Skeletal muscle tissue (tissue), 3 donors: ENCODE measurements at regions not wholly inside any gene's neighbourhood (a gene's known extent, or its start where the extent isn't known, plus 50 kb on each side); places are given as distances from the start of the nearest gene placed in this dataset.
"Not testable (repeated sequence)": the region's sequence is repeated elsewhere in the genome, so short reads cannot be mapped to it uniquely, and the experiment has no call there.

Source experiments
- H3K27ac ChIP-seq: one replicate; pipeline ENCODE4 v1.7.0; 2013; ENCODE audit warnings: mild to moderate bottlenecking, low read depth, low read length, inconsistent platforms
- H3K27me3 ChIP-seq, 3 donors: one replicate each; pipeline ENCODE4 v1.7.0; 2013; ENCODE audit warnings: low read length in 3 of 3; ENCODE audit not compliant: control insufficient read depth in 3 of 3, insufficient read depth in 3 of 3
- H3K36me3 ChIP-seq, 3 donors: one replicate each; pipeline ENCODE4 v1.7.0; 2013; ENCODE audit warnings: low read length in 3 of 3; ENCODE audit not compliant: control insufficient read depth in 3 of 3, insufficient read depth in 3 of 3
- H3K4me1 ChIP-seq, 3 donors: one replicate each; pipeline ENCODE4 v1.7.0; 2013; ENCODE audit warnings: low read length in 3 of 3, mild to moderate bottlenecking in 3 of 3; ENCODE audit not compliant: control insufficient read depth in 3 of 3, insufficient read depth in 3 of 3
- H3K4me3 ChIP-seq, 3 donors: one replicate each; pipeline ENCODE4 v1.7.0; 2013; ENCODE audit warnings: low read length in 3 of 3
- H3K9ac ChIP-seq, 3 donors: one replicate each; pipeline ENCODE4 v1.7.0; 2013; ENCODE audit warnings: low read length in 3 of 3, mild to moderate bottlenecking in 3 of 3, moderate library complexity in 2 of 3, low read depth in 1 of 3
- H3K9me3 ChIP-seq, 3 donors: one replicate each; pipeline ENCODE4 v1.7.0; 2013; ENCODE audit warnings: low read length in 3 of 3; ENCODE audit not compliant: control insufficient read depth in 3 of 3
- donor health status: Osteomylitis.

- Histone ChIP-seq H3K4me3 (no peak overlapping the region), H3K4me1 (no peaks in the 10 kb centered on the region), H3K9me3 (no peaks in the 10 kb centered on the region), H3K27ac (no peak overlapping the region), H3K9ac (no peak overlapping the region), H3K36me3 (no peaks in the 10 kb centered on the region), H3K27me3 (no peaks in the 10 kb centered on the region)
Observed at GRCh38 chr7:34544621-34545020, 113.4 kb upstream of the NPSR1 start.

GRCh38 chr7:34550996-34551395, 107.0 kb upstream of the NPSR1 start:
- Histone ChIP-seq H3K9ac (no peak overlapping the region), H3K36me3 (no peaks in the 10 kb centered on the region), H3K4me3 (no peak overlapping the region), H3K27ac (no peak overlapping the region), H3K27me3 (no peaks in the 10 kb centered on the region), H3K9me3 (peaks cover 0 to 4% (median 0%) of the 10 kb centered on the region in 3 donors), H3K4me1 (no peaks in the 10 kb centered on the region)

GRCh38 chr7:34552502-34552901, 105.5 kb upstream of the NPSR1 start:
- Histone ChIP-seq H3K27me3 (no peaks in the 10 kb centered on the region), H3K4me3 (no peak overlapping the region), H3K27ac (no peak overlapping the region), H3K9ac (no peak overlapping the region), H3K9me3 (peaks cover 0 to 4% (median 3%) of the 10 kb centered on the region in 3 donors), H3K36me3 (no peaks in the 10 kb centered on the region), H3K4me1 (no peaks in the 10 kb centered on the region)

- H3K9me3 ChIP-seq, result peaks cover 0 to 3% (median 3%) of the 10 kb centered on the region in 3 donors
- H3K36me3 ChIP-seq, result no peaks in the 10 kb centered on the region
- H3K4me3 ChIP-seq, result no peak overlapping the region
Observed at GRCh38 chr7:34558022-34558421, 100.0 kb upstream of the NPSR1 start.

GRCh38 chr7:34564091-34564490, 93.9 kb upstream of the NPSR1 start:
- H3K4me3 ChIP-seq, result no peak overlapping the region
- H3K27me3 ChIP-seq, result no peaks in the 10 kb centered on the region
- H3K27ac ChIP-seq, result no peak overlapping the region
- H3K9me3 ChIP-seq, result no peaks in the 10 kb centered on the region
- H3K36me3 ChIP-seq, result no peaks in the 10 kb centered on the region
- H3K9ac ChIP-seq, result no peak overlapping the region
- H3K4me1 ChIP-seq, result no peaks in the 10 kb centered on the region

More at GRCh38 chr7:34558022-34558421, 100.0 kb upstream of the NPSR1 start:
- Histone ChIP-seq H3K27ac (no peak overlapping the region), H3K27me3 (no peaks in the 10 kb centered on the region), H3K4me1 (no peaks in the 10 kb centered on the region), H3K9ac (no peak overlapping the region)

- H3K27ac ChIP-seq, result no peak overlapping the region
- H3K4me3 ChIP-seq, result no peak overlapping the region
- H3K9me3 ChIP-seq, result no peaks in the 10 kb centered on the region
- H3K27me3 ChIP-seq, result no peaks in the 10 kb centered on the region
- no peaks in the 10 kb centered on the region for H3K4me1 ChIP-seq
- no peak overlapping the region for H3K9ac ChIP-seq
- H3K36me3 ChIP-seq, result no peaks in the 10 kb centered on the region
Observed at GRCh38 chr7:34567906-34568305, 90.1 kb upstream of the NPSR1 start.

GRCh38 chr7:34569975-34570699, 87.9 kb upstream of the NPSR1 start:
- Histone ChIP-seq H3K4me1 (no peaks in the 10 kb centered on the region), H3K9me3 (no peaks in the 10 kb centered on the region), H3K27ac (no peak overlapping the region), H3K36me3 (no peaks in the 10 kb centered on the region), H3K4me3 (no peak overlapping the region), H3K27me3 (no peaks in the 10 kb centered on the region), H3K9ac (no peak overlapping the region)

GRCh38 chr7:34575006-34575405, 83.0 kb upstream of the NPSR1 start:
- Histone ChIP-seq H3K4me1 (no peaks in the 10 kb centered on the region), H3K27ac (no peak overlapping the region), H3K9ac (no peak overlapping the region), H3K27me3 (no peaks in the 10 kb centered on the region), H3K9me3 (no peaks in the 10 kb centered on the region), H3K4me3 (no peak overlapping the region), H3K36me3 (no peaks in the 10 kb centered on the region)

- not testable (repeated sequence) for H3K9ac ChIP-seq, H3K27me3 ChIP-seq
Observed at GRCh38 chr7:34577934-34578333, 80.1 kb upstream of the NPSR1 start.

GRCh38 chr7:34581698-34582097, 76.3 kb upstream of the NPSR1 start:
- not testable (repeated sequence) for H3K9ac ChIP-seq, H3K4me3 ChIP-seq, H3K27ac ChIP-seq, H3K9me3 ChIP-seq, H3K36me3 ChIP-seq, H3K4me1 ChIP-seq, H3K27me3 ChIP-seq

More at GRCh38 chr7:34577934-34578333, 80.1 kb upstream of the NPSR1 start:
- not testable (repeated sequence) for H3K4me3 ChIP-seq, H3K27ac ChIP-seq, H3K36me3 ChIP-seq, H3K4me1 ChIP-seq, H3K9me3 ChIP-seq
